ENCODE measurements at regions not wholly inside any gene's neighbourhood (a gene's known extent, or its start where the extent isn't known, plus 50 kb on each side); places are given as distances from the start of the nearest gene placed in this dataset.

- no peak for TF ChIP-seq EP300 (IDR thresholded peaks at IDR 0.05; ENCODE audit: low read depth)
- TF ChIP-seq CTCF (IDR thresholded peaks at IDR 0.05), result no peak
Observed at GRCh38 chr2:238765590-238765989, 82.3 kb upstream of the TWIST2 start.

Data from transverse colon (tissue), 3 donors.